ENCODE measurements at regions not wholly inside any gene's neighbourhood (a gene's known extent, or its start where the extent isn't known, plus 50 kb on each side); places are given as distances from the start of the nearest gene placed in this dataset.

DNA sequence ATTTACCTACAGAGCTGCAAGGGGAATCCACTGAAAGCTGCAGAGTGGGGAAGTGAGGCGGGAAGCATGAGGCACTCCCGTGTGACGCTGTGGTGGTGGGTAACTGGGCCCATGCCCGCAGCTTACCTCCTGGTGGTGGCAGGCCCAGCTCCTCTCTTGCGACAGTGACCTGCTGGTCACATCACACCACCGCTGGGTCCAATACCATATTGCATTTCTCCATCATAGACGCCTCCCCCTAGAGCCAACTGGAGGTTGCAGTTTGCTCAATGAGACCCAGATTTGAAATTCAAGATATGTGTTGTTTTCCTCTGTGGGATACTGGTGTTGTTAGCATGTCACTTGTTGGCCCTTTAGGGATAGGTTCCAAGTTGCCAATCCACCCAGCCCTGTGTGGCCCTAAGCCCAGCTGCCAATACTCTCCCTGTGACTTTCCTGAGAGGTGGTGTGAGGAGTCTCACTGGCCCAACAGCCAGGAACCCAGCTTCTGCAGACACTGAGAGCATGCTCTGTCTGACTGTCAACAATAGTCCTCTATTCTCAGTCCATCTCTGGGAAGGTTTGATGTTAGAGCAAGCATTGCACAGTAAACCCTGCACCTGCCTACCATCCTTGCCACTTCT, 428.3 kb downstream of the GADD45G start:
- Histone ChIP-seq H3K9me3 (ENCODE audit: control insufficient read depth, insufficient read depth, low read length) (no peaks in the 10 kb centered on the region), H3K9ac (ENCODE audit: low read depth, low read length) (no peak overlapping the region), H3K36me3 (ENCODE audit: insufficient read depth, low read length) (no peaks in the 10 kb centered on the region), H3K4me1 (ENCODE audit: insufficient read depth, low read length) (peaks cover 9% of the 10 kb centered on the region; the same call in 1 of the 2 replicates)

DNA sequence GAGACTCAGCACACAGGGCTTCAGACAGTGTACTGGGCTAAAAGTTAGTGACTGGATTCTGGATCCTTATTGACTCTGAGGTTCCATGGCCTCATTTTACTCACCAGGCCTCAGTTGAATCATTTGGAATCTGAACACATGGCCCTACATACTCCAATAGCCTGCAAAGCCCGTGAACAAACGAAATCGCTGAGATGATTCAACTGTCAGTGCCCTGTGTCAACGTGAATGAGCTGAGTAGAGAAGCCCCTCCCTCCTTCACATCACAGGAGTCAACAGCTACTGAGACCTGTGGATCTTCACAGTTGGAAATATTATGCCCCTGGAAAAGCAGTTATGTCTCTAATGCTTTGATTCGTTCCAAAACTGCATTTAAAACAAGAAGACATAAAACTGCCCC, 429.3 kb downstream of the GADD45G start:
- H3K36me3 ChIP-seq (ENCODE audit: insufficient read depth, low read length) = no peaks in the 10 kb centered on the region
- no peak overlapping the region for H3K9ac ChIP-seq (ENCODE audit: low read depth, low read length)
- no peaks in the 10 kb centered on the region for H3K9me3 ChIP-seq (ENCODE audit: control insufficient read depth, insufficient read depth, low read length)
- peaks cover 9% of the 10 kb centered on the region; the same call in 1 of the 2 replicates for H3K4me1 ChIP-seq (ENCODE audit: insufficient read depth, low read length)

DNA sequence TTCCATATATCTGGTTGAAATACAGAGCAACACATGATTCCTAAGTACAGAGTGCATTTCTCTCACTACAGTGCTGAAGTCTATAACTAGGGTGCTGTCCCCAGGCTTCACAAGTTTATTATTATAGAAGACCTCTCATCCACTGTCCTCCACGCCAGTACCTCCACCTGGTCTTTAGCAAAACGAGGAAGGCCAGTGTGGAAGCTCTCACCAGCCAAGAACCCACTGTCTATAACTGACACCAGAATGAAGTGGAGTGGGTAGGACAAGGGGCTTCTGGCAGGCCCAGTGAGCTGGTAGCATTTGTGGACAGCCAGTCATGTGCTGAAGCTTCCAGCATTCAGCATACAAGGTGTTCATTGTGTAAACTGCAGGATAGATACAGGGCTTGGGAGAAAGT, 430.7 kb downstream of the GADD45G start:
- Histone ChIP-seq H3K36me3 (ENCODE audit: insufficient read depth, low read length) (no peaks in the 10 kb centered on the region), H3K4me1 (ENCODE audit: insufficient read depth, low read length) (peaks cover 9% of the 10 kb centered on the region; the same call in 1 of the 2 replicates), H3K9me3 (ENCODE audit: control insufficient read depth, insufficient read depth, low read length) (no peaks in the 10 kb centered on the region), H3K9ac (ENCODE audit: low read depth, low read length) (no peak overlapping the region)

DNA sequence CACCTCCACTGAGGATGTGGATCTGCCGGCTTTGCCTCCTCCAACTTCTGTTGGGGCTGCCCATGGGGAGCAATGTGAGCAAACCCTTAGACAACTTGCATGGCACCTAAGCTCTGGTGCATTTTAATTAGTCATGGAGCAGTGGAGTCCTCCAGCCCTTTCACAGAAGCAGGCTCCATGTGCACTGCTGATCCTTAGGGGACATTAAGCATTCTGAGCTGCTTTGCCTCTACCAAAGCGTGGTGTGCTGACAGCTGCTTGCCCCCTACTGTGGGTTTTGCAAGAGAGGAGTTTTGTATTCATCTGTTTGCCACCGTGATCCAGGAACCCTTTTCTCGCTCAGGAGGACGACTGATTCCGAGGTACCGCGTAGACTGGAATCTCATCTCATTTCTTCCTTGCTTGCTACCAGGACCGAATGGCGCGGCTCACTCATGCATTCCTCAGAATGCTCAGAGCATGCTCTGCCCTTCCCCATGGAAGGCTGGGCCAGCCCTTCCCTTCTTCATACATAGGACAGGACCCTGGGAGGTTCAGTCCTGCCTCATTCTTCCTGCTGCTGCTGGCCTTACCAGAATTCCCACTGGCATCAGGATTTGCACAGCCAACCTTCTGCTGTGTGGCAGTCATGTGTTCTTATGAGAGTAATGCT, 432.5 kb downstream of the GADD45G start:
- Histone ChIP-seq H3K9me3 (ENCODE audit: control insufficient read depth, insufficient read depth, low read length) (no peaks in the 10 kb centered on the region), H3K36me3 (ENCODE audit: insufficient read depth, low read length) (no peaks in the 10 kb centered on the region), H3K4me1 (ENCODE audit: insufficient read depth, low read length) (peaks cover 9% of the 10 kb centered on the region; the same call in 1 of the 2 replicates), H3K9ac (ENCODE audit: low read depth, low read length) (no peak overlapping the region)

DNA sequence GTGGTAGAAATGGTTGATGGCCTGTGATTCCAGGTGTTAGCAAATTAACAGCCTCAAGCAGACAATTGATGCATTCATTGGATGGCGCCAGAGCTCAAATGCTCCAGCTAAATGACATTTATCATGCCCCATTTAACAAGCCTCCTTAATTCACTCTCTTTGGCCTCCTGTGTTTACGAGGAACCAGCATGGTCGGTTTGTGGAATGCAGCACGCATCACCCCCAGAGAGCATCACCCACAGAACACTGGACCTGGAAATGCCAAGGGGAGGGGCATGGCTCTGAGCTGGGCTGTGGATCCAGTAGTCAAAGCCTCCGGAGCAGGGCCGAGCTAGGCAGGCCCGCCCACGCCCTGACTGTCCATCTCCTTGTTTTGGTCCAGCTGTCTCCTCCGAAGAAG, 434.0 kb downstream of the GADD45G start:
- H3K9me3 ChIP-seq (ENCODE audit: control insufficient read depth, insufficient read depth, low read length) = no peaks in the 10 kb centered on the region
- H3K36me3 ChIP-seq (ENCODE audit: insufficient read depth, low read length) = no peaks in the 10 kb centered on the region
- H3K4me1 ChIP-seq (ENCODE audit: insufficient read depth, low read length) = peaks cover 10% of the 10 kb centered on the region; the same call in 1 of the 2 replicates
- no peak overlapping the region for H3K9ac ChIP-seq (ENCODE audit: low read depth, low read length)

DNA sequence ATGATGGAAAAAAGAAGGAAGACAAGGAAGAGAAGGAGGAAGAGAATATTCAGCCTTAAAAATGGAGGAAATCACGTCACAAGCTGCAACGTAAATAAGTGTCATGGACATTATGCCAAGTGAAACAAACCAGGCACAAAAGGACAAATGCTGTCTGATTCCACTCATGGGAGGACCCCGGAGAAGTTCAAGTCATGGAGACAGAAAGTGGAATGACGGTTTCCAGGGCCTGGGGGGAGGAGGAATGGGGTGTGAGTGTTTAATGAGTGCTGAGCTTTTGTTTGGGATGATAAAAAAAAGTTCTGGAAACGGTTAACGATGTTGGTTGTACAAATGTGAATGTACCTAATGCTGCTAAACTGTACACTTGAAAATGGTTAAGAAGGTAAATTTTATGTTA, 439.5 kb downstream of the GADD45G start:
- Histone ChIP-seq H3K9ac (ENCODE audit: low read depth, low read length) (no peak overlapping the region), H3K36me3 (ENCODE audit: insufficient read depth, low read length) (no peaks in the 10 kb centered on the region), H3K4me1 (ENCODE audit: insufficient read depth, low read length) (0 out of 2 replicates have a peak, but pooled peaks cover 11% of the 10 kb centered on the region), H3K9me3 (ENCODE audit: control insufficient read depth, insufficient read depth, low read length) (no peaks in the 10 kb centered on the region)

DNA sequence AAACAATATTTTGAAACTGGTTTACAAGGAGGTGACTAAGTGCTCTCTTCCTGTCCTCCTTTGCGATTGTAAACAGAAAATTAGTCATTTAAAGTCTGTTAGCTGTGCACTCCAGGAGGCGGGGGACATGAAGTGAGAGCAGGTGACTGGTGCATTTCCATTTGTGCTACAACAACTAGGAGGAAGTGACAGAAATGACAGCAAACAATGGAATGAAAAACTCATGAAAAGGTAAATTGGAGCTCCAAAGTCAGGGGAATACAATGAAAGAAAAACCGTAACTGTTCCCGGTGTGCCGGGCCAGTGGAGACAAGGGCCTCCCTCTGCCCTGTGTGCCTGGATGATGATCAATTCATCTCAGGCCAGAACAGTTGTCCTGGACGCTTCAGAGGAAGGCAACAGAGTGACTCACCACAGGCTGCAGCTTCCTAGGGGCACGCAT, 439.9 kb downstream of the GADD45G start:
- Histone ChIP-seq H3K36me3 (ENCODE audit: insufficient read depth, low read length) (no peaks in the 10 kb centered on the region), H3K4me1 (ENCODE audit: insufficient read depth, low read length) (0 out of 2 replicates have a peak, but pooled peaks cover 11% of the 10 kb centered on the region)

DNA sequence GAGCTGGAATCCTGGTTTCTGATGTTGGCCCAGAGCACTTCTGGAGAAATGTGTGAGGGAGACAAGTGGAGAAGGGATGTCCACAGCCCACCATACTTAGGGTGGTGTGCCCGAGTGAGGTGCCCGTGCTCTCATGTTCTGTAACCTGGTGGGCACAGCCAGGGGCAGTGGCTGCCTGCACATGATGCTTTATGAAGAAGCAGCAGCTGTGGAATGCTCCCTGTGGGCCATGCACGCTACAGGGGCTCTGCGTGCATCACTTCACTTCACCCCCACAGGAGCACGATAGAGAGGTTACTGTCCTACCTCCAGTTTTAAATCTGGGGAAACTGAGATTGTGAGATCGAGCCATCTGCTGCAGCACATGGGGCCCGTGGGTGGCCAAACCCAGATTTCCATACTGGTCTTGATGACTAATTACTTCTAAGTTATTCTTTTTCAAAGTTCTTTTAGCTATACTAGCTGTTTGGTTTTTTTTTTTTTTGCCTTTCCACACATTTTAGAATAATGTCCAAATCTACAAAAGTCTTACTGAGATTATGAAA, 441.6 kb downstream of the GADD45G start:
- Histone ChIP-seq H3K4me1 (ENCODE audit: insufficient read depth, low read length) (0 out of 2 replicates have a peak, but pooled peaks cover 11% of the 10 kb centered on the region), H3K9ac (ENCODE audit: low read depth, low read length) (no peak overlapping the region), H3K36me3 (ENCODE audit: insufficient read depth, low read length) (no peaks in the 10 kb centered on the region), H3K9me3 (ENCODE audit: control insufficient read depth, insufficient read depth, low read length) (no peaks in the 10 kb centered on the region)

More for the DNA sequence above, 439.9 kb downstream of the GADD45G start:
- H3K9me3 ChIP-seq (ENCODE audit: control insufficient read depth, insufficient read depth, low read length) = no peaks in the 10 kb centered on the region
- H3K9ac ChIP-seq (ENCODE audit: low read depth, low read length) = no peak overlapping the region

DNA sequence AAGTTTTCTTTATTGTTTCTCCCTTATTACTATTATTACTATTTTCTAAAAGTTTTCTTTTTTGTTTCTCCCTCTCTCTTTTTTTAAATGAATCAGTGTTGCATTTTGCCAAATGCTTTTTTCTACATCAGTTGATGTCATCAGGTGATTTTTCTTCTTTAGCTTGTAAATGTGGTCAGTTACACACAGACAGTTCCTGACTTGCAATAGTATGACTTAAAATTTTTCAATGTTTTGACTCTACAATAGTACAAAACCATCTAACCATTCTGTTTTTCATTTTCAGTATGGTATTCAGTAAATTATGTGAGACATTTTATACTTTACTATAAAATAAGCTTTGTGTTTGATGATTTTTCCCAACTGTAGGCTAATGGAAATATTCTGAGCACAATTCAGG, 443.0 kb downstream of the GADD45G start:
- Histone ChIP-seq H3K9ac (ENCODE audit: low read depth, low read length) (no peak overlapping the region), H3K36me3 (ENCODE audit: insufficient read depth, low read length) (no peaks in the 10 kb centered on the region), H3K4me1 (ENCODE audit: insufficient read depth, low read length) (0 out of 2 replicates have a peak, but pooled peaks cover 11% of the 10 kb centered on the region), H3K9me3 (ENCODE audit: control insufficient read depth, insufficient read depth, low read length) (no peaks in the 10 kb centered on the region)

DNA sequence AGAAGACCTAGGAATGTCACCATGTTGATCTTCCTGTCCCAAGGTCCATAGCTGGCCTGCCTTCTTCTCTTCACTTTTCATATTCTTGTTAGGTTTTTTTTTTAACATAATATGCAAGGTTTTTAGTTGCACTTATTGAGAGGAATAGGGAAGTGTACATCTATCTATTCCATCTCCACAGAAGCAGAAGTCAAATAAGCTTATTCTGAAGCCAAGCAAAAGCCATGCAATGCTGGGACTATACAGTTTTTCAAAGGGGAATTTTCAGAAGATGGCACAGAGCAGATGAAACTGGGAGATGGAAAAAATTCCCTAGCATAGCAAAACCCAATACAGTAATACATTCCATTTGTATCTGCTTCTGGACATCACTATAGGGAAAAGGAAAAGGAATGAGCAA, 447.6 kb downstream of the GADD45G start:
- no peaks in the 10 kb centered on the region for H3K4me1 ChIP-seq (ENCODE audit: insufficient read depth, low read length)
- no peak overlapping the region for H3K9ac ChIP-seq (ENCODE audit: low read depth, low read length)
- H3K9me3 ChIP-seq (ENCODE audit: control insufficient read depth, insufficient read depth, low read length) = no peaks in the 10 kb centered on the region
- H3K36me3 ChIP-seq (ENCODE audit: insufficient read depth, low read length) = no peaks in the 10 kb centered on the region

DNA sequence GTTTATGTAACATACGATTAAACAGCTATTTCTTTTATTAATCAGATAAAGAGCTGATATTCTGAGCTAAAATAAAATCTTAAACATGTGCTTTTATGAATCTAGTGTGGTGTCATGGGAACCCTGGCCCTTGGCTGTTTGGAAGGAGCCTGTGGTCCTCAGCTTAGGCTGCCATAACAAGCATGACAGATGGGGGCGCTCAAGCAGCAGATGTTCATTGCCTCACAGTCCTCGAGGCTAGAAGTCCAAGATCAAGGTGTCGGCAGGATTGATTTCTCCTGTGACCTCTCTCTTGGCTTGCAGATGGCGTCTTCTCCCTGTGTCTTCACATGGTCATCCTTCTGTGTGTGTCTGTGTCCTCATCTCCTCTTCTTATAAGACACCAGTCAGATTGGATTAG, 448.2 kb downstream of the GADD45G start:
- H3K9me3 ChIP-seq (ENCODE audit: control insufficient read depth, insufficient read depth, low read length) = no peaks in the 10 kb centered on the region

DNA sequence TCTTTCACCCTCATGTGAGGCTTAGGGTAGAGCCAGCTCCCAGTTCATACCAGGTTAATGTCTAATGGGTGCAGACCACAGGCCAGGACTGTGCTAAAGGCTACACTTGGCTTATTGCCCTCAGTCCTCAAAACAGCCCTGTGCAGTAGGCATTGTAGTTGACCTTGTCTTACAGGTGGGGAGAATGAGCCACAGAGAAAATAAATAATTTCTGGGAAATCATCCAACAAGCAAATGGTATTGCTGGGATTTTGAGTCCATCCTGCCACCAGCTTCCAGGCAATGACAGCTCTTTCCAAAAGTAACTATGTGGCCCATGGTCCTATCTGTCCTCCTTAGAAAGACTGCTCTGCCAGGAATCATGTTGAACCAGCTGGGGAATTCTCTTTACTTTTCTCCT, 450.0 kb downstream of the GADD45G start:
- Histone ChIP-seq H3K36me3 (ENCODE audit: insufficient read depth, low read length) (no peaks in the 10 kb centered on the region), H3K4me1 (ENCODE audit: insufficient read depth, low read length) (no peaks in the 10 kb centered on the region), H3K9ac (ENCODE audit: low read depth, low read length) (no peak overlapping the region), H3K9me3 (ENCODE audit: control insufficient read depth, insufficient read depth, low read length) (no peaks in the 10 kb centered on the region)

More for the DNA sequence above, 448.2 kb downstream of the GADD45G start:
- Histone ChIP-seq H3K9ac (ENCODE audit: low read depth, low read length) (no peak overlapping the region), H3K36me3 (ENCODE audit: insufficient read depth, low read length) (no peaks in the 10 kb centered on the region), H3K4me1 (ENCODE audit: insufficient read depth, low read length) (no peaks in the 10 kb centered on the region)

DNA sequence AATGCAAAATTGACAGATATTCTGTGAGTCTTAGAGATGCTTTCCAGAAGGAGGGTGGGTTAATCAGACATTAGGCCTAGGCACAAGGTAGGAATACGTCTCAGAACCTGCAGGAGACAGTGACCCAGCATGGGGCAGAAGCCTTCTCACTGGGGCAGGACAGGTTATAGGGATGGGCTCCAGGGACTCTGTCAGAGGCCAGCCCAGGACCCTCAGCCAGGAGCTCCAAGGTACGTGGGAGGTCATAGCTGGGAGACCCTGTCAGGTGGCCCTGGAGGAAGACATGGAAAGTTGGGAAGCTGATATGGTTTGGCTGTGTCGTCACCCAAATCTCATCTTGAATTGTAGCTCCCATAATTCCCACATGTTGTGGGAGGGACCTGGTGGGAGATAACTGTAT, 450.4 kb downstream of the GADD45G start:
- Histone ChIP-seq H3K4me1 (ENCODE audit: insufficient read depth, low read length) (no peaks in the 10 kb centered on the region), H3K36me3 (ENCODE audit: insufficient read depth, low read length) (no peaks in the 10 kb centered on the region), H3K9ac (ENCODE audit: low read depth, low read length) (no peak overlapping the region), H3K9me3 (ENCODE audit: control insufficient read depth, insufficient read depth, low read length) (no peaks in the 10 kb centered on the region)

DNA sequence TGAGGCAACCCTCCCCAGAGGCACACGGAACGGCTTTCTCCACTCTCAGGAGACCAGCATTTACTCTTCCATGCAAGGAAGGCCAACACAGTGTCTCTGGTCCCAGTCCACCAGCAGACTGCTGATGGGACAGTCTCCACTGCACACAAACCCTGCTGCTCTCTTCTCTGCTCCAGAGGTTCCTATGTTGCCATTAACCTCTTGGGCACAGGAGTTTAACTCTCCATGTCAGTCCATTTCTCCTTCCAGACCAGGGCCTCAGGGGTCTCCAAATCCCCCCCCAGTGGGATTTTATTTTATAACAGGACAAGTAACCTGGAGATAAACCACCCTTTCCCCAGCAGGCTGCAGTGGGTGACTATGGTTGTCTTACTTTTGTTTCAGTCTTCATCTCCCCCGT, 452.5 kb downstream of the GADD45G start:
- Histone ChIP-seq H3K9ac (ENCODE audit: low read depth, low read length) (no peak overlapping the region), H3K9me3 (ENCODE audit: control insufficient read depth, insufficient read depth, low read length) (no peaks in the 10 kb centered on the region), H3K36me3 (ENCODE audit: insufficient read depth, low read length) (no peaks in the 10 kb centered on the region), H3K4me1 (ENCODE audit: insufficient read depth, low read length) (peaks cover 7% of the 10 kb centered on the region; the same call in 1 of the 2 replicates)

Measured in ES-I3 (cell line).